OCI-LY7 (cell line): ENCODE measurements at regions not wholly inside any gene's neighbourhood (a gene's known extent, or its start where the extent isn't known, plus 50 kb on each side); places are given as distances from the start of the nearest gene placed in this dataset.
"Not testable (repeated sequence)": the region's sequence is repeated elsewhere in the genome, so short reads cannot be mapped to it uniquely, and the experiment has no call there.

Experiments used
- EZH2phosphoT487 ChIP-seq: fragments of 200-600 bp; sonication (generic); IDR thresholded peaks from 2 replicates; pipeline ENCODE4 v1.6.1; 2018; ENCODE audit warnings: low read depth, borderline replicate concordance, mild to moderate bottlenecking, mixed run types, antibody characterized with exemption, low read length, moderate library complexity, mixed read lengths
- TF ChIP-seq, protein P1 (sequence below): fragments of 200-600 bp; sonication (generic); conservative IDR thresholded peaks from 2 replicates; pipeline ENCODE4 v1.5.1; 2014; ENCODE audit warnings: mild to moderate bottlenecking, antibody characterized with exemption, low read length, moderate library complexity, mixed read lengths

DNA sequence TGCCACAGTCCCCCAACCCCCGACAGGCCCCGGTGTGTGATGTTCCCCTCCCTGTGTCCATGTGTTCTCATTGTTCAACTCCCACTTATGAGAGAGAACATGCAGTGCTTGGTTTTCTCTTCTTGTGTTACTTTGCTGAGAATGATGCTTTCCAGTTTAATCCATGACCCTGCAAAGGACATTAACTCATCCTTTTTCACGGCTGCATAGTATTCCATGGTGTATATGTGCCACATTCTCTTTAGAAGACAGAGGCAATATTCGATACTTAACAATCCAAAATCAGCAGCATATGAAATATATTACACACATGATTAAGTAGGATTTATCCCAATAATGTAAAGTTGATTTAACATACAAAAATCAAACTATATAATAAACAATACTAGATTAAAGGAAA, 451.6 kb upstream of the PCDH10 start:
- TF ChIP-seq, protein P1, sequence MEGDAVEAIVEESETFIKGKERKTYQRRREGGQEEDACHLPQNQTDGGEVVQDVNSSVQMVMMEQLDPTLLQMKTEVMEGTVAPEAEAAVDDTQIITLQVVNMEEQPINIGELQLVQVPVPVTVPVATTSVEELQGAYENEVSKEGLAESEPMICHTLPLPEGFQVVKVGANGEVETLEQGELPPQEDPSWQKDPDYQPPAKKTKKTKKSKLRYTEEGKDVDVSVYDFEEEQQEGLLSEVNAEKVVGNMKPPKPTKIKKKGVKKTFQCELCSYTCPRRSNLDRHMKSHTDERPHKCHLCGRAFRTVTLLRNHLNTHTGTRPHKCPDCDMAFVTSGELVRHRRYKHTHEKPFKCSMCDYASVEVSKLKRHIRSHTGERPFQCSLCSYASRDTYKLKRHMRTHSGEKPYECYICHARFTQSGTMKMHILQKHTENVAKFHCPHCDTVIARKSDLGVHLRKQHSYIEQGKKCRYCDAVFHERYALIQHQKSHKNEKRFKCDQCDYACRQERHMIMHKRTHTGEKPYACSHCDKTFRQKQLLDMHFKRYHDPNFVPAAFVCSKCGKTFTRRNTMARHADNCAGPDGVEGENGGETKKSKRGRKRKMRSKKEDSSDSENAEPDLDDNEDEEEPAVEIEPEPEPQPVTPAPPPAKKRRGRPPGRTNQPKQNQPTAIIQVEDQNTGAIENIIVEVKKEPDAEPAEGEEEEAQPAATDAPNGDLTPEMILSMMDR = not testable (repeated sequence)
- TF ChIP-seq EZH2phosphoT487 = not testable (repeated sequence)
